AG10803 (cell line): ENCODE measurements at regions not wholly inside any gene's neighbourhood (a gene's known extent, or its start where the extent isn't known, plus 50 kb on each side); places are given as distances from the start of the nearest gene placed in this dataset.

Source experiments
- DNase-seq: peaks from one replicate; pipeline ENCODE4 v3.0.0; 2010; ENCODE audit warnings: low read depth
- H3K4me3 ChIP-seq: 2 replicates; pipeline ENCODE4 v1.5.1; 2011; ENCODE audit warnings: mild to moderate bottlenecking, low read length, control low read depth
- CTCF ChIP-seq: conservative IDR thresholded peaks from 2 replicates; pipeline ENCODE4 v1.5.1; 2011; ENCODE audit warnings: mild to moderate bottlenecking, low read length, control low read depth, inconsistent platforms

GRCh38 chr11:33417121-33417520, 159.9 kb downstream of the HIPK3 start:
- DNase-seq = no peak
- no peak for TF ChIP-seq CTCF
- no peak overlapping the region for H3K4me3 ChIP-seq

GRCh38 chr11:33413301-33413700, 156.1 kb downstream of the HIPK3 start:
- peak; percentile 67 for DNase-seq
- no peak for TF ChIP-seq CTCF
- no peak overlapping the region for H3K4me3 ChIP-seq

- DNase-seq = peak; percentile 22
- no peak for TF ChIP-seq CTCF
Observed at GRCh38 chr11:33412241-33412640, 155.1 kb downstream of the HIPK3 start.

GRCh38 chr11:33411751-33412150, 154.6 kb downstream of the HIPK3 start:
- DNase-seq = no peak
- no peak for TF ChIP-seq CTCF
- H3K4me3 ChIP-seq = no peak overlapping the region

More at GRCh38 chr11:33412241-33412640, 155.1 kb downstream of the HIPK3 start:
- H3K4me3 ChIP-seq = no peak overlapping the region

- H3K4me3 ChIP-seq = no peak overlapping the region
- no peak for TF ChIP-seq CTCF
- DNase-seq = no peak
Observed at GRCh38 chr11:33410086-33410765, 153.0 kb downstream of the HIPK3 start.
